K562 (cell line): ENCODE measurements at regions not wholly inside any gene's neighbourhood (a gene's known extent, or its start where the extent isn't known, plus 50 kb on each side); places are given as distances from the start of the nearest gene placed in this dataset.
A peak's percentile ranks its signal among the peaks of the same experiment; 100 is the strongest.

Source experiments
- BCL6 ChIP-seq: fragments of 250-450 bp; sonication (Bioruptor Pico); IDR thresholded peaks from 2 replicates; pipeline ENCODE4 v1.4.0; 2020
- CBFA2T3 ChIP-seq: fragments of 450-650 bp; IDR thresholded peaks from 2 replicates; pipeline ENCODE4 v1.6.1; 2017
- CSDE1 ChIP-seq, 2 experiments: fragments of 450-650 bp; IDR thresholded peaks; 2 replicates each; pipeline ENCODE4 v1.6.1; 2016; ENCODE audit warnings: mild to moderate bottlenecking in 1 of 2
- DPF2 ChIP-seq: fragments of 450-650 bp; IDR thresholded peaks from 2 replicates; pipeline ENCODE4 v1.6.1; 2016
- HNRNPK ChIP-seq: fragments of 200-400 bp; formaldehyde crosslinking; IDR thresholded peaks from one replicate; pipeline ENCODE4 v1.6.1; 2018; ENCODE audit warnings: mild to moderate bottlenecking, low read depth, low read length; ENCODE audit not compliant: poor library complexity, severe bottlenecking
- LARP7 ChIP-seq: fragments of 450-650 bp; IDR thresholded peaks from 2 replicates; pipeline ENCODE4 v1.6.1; 2016
- MAFG ChIP-seq: fragments of 450-650 bp; conservative IDR thresholded peaks from 2 replicates; pipeline ENCODE4 v1.6.1; 2016; ENCODE audit warnings: missing genetic modification characterization, missing compliant biosample characterization
- MCM3 ChIP-seq: fragments of 450-650 bp; IDR thresholded peaks from 2 replicates; pipeline ENCODE4 v1.6.1; 2016
- NFE2 ChIP-seq: IDR thresholded peaks from 2 replicates; pipeline ENCODE4 v1.6.1; 2014; ENCODE audit warnings: antibody characterized with exemption, low read depth
- ZKSCAN1 ChIP-seq: fragments of 150-350 bp; IDR thresholded peaks from 2 replicates; pipeline ENCODE4 v1.6.1; 2016; ENCODE audit warnings: low read depth, low read length
- TF ChIP-seq, protein P1 (sequence below): fragments of 200-600 bp; sonication (generic); IDR thresholded peaks from one replicate; pipeline ENCODE4 v1.6.1; 2012; ENCODE audit warnings: mild to moderate bottlenecking, low read depth, low read length, inconsistent platforms
- TF ChIP-seq, protein P2 (sequence below): fragments of 150-350 bp; conservative IDR thresholded peaks from 2 replicates; pipeline ENCODE4 v1.6.1; 2014; ENCODE audit warnings: low read length
- TF ChIP-seq, protein P3 (sequence below): IDR thresholded peaks from 2 replicates; pipeline ENCODE4 v1.6.1; 2014; ENCODE audit warnings: antibody characterized with exemption
- TF ChIP-seq, protein P4 (sequence below): fragments of 450-650 bp; IDR thresholded peaks from 2 replicates; pipeline ENCODE4 v1.6.1; 2014; ENCODE audit warnings: low read depth, mild to moderate bottlenecking, moderate library complexity, borderline replicate concordance

DNA sequence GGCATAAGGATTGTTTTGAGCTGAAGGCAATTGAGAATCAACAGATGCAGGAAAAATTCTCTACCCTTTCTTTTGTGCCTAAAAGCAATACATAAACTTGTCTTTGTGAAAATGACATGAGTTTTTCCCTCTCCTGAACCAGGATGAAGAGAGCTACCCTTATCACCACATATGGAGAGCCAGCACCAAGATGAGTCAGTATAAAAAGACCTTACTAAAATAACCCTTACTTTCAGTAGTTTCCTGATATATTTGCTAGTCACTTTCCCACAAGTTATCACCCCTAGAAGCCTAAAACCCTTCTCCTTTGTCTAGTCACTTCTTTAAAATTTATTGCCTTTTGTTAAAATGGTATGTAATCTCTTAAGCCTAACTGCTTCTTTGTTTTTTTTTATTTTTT, 61.9 kb upstream of the ANKRD10 start (continued):
- TF ChIP-seq, protein P1, sequence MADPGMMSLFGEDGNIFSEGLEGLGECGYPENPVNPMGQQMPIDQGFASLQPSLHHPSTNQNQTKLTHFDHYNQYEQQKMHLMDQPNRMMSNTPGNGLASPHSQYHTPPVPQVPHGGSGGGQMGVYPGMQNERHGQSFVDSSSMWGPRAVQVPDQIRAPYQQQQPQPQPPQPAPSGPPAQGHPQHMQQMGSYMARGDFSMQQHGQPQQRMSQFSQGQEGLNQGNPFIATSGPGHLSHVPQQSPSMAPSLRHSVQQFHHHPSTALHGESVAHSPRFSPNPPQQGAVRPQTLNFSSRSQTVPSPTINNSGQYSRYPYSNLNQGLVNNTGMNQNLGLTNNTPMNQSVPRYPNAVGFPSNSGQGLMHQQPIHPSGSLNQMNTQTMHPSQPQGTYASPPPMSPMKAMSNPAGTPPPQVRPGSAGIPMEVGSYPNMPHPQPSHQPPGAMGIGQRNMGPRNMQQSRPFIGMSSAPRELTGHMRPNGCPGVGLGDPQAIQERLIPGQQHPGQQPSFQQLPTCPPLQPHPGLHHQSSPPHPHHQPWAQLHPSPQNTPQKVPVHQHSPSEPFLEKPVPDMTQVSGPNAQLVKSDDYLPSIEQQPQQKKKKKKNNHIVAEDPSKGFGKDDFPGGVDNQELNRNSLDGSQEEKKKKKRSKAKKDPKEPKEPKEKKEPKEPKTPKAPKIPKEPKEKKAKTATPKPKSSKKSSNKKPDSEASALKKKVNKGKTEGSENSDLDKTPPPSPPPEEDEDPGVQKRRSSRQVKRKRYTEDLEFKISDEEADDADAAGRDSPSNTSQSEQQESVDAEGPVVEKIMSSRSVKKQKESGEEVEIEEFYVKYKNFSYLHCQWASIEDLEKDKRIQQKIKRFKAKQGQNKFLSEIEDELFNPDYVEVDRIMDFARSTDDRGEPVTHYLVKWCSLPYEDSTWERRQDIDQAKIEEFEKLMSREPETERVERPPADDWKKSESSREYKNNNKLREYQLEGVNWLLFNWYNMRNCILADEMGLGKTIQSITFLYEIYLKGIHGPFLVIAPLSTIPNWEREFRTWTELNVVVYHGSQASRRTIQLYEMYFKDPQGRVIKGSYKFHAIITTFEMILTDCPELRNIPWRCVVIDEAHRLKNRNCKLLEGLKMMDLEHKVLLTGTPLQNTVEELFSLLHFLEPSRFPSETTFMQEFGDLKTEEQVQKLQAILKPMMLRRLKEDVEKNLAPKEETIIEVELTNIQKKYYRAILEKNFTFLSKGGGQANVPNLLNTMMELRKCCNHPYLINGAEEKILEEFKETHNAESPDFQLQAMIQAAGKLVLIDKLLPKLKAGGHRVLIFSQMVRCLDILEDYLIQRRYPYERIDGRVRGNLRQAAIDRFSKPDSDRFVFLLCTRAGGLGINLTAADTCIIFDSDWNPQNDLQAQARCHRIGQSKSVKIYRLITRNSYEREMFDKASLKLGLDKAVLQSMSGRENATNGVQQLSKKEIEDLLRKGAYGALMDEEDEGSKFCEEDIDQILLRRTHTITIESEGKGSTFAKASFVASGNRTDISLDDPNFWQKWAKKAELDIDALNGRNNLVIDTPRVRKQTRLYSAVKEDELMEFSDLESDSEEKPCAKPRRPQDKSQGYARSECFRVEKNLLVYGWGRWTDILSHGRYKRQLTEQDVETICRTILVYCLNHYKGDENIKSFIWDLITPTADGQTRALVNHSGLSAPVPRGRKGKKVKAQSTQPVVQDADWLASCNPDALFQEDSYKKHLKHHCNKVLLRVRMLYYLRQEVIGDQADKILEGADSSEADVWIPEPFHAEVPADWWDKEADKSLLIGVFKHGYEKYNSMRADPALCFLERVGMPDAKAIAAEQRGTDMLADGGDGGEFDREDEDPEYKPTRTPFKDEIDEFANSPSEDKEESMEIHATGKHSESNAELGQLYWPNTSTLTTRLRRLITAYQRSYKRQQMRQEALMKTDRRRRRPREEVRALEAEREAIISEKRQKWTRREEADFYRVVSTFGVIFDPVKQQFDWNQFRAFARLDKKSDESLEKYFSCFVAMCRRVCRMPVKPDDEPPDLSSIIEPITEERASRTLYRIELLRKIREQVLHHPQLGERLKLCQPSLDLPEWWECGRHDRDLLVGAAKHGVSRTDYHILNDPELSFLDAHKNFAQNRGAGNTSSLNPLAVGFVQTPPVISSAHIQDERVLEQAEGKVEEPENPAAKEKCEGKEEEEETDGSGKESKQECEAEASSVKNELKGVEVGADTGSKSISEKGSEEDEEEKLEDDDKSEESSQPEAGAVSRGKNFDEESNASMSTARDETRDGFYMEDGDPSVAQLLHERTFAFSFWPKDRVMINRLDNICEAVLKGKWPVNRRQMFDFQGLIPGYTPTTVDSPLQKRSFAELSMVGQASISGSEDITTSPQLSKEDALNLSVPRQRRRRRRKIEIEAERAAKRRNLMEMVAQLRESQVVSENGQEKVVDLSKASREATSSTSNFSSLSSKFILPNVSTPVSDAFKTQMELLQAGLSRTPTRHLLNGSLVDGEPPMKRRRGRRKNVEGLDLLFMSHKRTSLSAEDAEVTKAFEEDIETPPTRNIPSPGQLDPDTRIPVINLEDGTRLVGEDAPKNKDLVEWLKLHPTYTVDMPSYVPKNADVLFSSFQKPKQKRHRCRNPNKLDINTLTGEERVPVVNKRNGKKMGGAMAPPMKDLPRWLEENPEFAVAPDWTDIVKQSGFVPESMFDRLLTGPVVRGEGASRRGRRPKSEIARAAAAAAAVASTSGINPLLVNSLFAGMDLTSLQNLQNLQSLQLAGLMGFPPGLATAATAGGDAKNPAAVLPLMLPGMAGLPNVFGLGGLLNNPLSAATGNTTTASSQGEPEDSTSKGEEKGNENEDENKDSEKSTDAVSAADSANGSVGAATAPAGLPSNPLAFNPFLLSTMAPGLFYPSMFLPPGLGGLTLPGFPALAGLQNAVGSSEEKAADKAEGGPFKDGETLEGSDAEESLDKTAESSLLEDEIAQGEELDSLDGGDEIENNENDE = no peak
- TF ChIP-seq NFE2 = peak; percentile 57
- no peak for TF ChIP-seq MCM3
- no peak for TF ChIP-seq HNRNPK
- TF ChIP-seq, protein P2, sequence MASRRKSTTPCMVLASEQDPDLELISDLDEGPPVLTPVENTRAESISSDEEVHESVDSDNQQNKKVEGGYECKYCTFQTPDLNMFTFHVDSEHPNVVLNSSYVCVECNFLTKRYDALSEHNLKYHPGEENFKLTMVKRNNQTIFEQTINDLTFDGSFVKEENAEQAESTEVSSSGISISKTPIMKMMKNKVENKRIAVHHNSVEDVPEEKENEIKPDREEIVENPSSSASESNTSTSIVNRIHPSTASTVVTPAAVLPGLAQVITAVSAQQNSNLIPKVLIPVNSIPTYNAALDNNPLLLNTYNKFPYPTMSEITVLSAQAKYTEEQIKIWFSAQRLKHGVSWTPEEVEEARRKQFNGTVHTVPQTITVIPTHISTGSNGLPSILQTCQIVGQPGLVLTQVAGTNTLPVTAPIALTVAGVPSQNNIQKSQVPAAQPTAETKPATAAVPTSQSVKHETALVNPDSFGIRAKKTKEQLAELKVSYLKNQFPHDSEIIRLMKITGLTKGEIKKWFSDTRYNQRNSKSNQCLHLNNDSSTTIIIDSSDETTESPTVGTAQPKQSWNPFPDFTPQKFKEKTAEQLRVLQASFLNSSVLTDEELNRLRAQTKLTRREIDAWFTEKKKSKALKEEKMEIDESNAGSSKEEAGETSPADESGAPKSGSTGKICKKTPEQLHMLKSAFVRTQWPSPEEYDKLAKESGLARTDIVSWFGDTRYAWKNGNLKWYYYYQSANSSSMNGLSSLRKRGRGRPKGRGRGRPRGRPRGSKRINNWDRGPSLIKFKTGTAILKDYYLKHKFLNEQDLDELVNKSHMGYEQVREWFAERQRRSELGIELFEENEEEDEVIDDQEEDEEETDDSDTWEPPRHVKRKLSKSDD = no peak
- TF ChIP-seq CBFA2T3 = peak; percentile 16; the same call in 1 of the 2 replicates
- TF ChIP-seq MAFG = 0 out of 2 replicates have a peak, but pooled peaks have one; percentile 30
- 0 out of 2 replicates have a peak, but pooled peaks have one; percentile 37 for TF ChIP-seq DPF2
- TF ChIP-seq, protein P3, sequence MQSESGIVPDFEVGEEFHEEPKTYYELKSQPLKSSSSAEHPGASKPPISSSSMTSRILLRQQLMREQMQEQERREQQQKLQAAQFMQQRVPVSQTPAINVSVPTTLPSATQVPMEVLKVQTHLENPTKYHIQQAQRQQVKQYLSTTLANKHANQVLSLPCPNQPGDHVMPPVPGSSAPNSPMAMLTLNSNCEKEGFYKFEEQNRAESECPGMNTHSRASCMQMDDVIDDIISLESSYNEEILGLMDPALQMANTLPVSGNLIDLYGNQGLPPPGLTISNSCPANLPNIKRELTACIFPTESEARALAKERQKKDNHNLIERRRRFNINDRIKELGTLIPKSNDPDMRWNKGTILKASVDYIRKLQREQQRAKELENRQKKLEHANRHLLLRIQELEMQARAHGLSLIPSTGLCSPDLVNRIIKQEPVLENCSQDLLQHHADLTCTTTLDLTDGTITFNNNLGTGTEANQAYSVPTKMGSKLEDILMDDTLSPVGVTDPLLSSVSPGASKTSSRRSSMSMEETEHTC = no peak
- TF ChIP-seq, protein P4, sequence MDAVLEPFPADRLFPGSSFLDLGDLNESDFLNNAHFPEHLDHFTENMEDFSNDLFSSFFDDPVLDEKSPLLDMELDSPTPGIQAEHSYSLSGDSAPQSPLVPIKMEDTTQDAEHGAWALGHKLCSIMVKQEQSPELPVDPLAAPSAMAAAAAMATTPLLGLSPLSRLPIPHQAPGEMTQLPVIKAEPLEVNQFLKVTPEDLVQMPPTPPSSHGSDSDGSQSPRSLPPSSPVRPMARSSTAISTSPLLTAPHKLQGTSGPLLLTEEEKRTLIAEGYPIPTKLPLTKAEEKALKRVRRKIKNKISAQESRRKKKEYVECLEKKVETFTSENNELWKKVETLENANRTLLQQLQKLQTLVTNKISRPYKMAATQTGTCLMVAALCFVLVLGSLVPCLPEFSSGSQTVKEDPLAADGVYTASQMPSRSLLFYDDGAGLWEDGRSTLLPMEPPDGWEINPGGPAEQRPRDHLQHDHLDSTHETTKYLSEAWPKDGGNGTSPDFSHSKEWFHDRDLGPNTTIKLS = no peak
- TF ChIP-seq BCL6 (CRISPR knock-in tag) = no peak
- TF ChIP-seq LARP7 = no peak
- TF ChIP-seq ZKSCAN1 = no peak
- no peak for TF ChIP-seq CSDE1 (IDR thresholded peaks at IDR 0.05)
